ENCODE measurements at regions not wholly inside any gene's neighbourhood (a gene's known extent, or its start where the extent isn't known, plus 50 kb on each side); places are given as distances from the start of the nearest gene placed in this dataset.

- Histone ChIP-seq H3K4me3 (no peak overlapping the region), H3K36me3 (ENCODE audit: low read depth) (no peaks in the 10 kb centered on the region), H3K4me1 (ENCODE audit: low read depth) (no peaks in the 10 kb centered on the region), H3K9me3 (no peaks in the 10 kb centered on the region)
- intact Hi-C loops (cut with DNase I, micrococcal nuclease), result no loop called here
- TF ChIP-seq, protein P1, sequence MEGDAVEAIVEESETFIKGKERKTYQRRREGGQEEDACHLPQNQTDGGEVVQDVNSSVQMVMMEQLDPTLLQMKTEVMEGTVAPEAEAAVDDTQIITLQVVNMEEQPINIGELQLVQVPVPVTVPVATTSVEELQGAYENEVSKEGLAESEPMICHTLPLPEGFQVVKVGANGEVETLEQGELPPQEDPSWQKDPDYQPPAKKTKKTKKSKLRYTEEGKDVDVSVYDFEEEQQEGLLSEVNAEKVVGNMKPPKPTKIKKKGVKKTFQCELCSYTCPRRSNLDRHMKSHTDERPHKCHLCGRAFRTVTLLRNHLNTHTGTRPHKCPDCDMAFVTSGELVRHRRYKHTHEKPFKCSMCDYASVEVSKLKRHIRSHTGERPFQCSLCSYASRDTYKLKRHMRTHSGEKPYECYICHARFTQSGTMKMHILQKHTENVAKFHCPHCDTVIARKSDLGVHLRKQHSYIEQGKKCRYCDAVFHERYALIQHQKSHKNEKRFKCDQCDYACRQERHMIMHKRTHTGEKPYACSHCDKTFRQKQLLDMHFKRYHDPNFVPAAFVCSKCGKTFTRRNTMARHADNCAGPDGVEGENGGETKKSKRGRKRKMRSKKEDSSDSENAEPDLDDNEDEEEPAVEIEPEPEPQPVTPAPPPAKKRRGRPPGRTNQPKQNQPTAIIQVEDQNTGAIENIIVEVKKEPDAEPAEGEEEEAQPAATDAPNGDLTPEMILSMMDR (IDR thresholded peaks at IDR 0.05), result no peak
- no peak for ATAC-seq
- DNase-seq, result no peak
Measured at GRCh38 chr10:59025981-59026765, 150.3 kb upstream of the PHYHIPL start.

DNA sequence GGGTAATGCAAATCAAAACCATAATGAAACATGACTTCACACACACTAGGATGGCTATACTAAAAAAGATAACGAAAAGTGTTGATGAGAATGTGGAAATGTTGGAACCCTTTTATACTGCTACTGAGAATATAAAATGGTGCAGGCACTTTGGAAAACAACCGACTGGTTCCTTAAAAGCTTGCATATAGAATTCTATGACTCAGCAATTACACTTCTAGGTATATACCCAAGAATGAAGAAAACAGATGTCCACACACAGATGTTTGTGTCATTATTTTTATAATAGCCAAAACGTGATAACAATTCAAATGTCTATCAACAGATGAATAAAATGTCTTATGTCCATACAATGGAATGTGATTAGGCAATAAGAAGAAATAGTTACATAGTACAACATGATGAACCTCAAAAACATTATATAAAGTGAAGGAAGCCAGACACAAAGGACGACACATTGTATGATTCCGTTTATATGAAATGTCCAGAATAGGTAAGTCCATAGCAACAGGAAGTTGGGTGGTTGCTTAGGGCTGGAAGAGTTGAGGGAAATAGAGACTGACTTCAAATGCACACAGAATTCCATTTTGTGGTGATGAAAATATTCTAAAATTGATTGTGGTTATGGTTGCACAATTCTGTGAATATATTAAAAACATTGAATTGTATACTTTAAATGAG, 148.3 kb upstream of the PHYHIPL start:
- H3K4me1 ChIP-seq (ENCODE audit: low read depth), result no peaks in the 10 kb centered on the region

GRCh38 chr10:59033622-59034021, 142.8 kb upstream of the PHYHIPL start:
- Histone ChIP-seq H3K9me3 (no peaks in the 10 kb centered on the region), H3K4me3 (no peak overlapping the region)
- intact Hi-C loops (cut with DNase I, micrococcal nuclease), result no loop called here

More for the DNA sequence above, 148.3 kb upstream of the PHYHIPL start:
- H3K4me3 ChIP-seq, result no peak overlapping the region
- TF ChIP-seq, protein P1 (IDR thresholded peaks at IDR 0.05), result no peak
- H3K9me3 ChIP-seq, result no peaks in the 10 kb centered on the region
- intact Hi-C loops (cut with DNase I, micrococcal nuclease), result no loop called here
- H3K36me3 ChIP-seq (ENCODE audit: low read depth), result no peaks in the 10 kb centered on the region
- DNase-seq (no peak), ATAC-seq (no peak)

DNA sequence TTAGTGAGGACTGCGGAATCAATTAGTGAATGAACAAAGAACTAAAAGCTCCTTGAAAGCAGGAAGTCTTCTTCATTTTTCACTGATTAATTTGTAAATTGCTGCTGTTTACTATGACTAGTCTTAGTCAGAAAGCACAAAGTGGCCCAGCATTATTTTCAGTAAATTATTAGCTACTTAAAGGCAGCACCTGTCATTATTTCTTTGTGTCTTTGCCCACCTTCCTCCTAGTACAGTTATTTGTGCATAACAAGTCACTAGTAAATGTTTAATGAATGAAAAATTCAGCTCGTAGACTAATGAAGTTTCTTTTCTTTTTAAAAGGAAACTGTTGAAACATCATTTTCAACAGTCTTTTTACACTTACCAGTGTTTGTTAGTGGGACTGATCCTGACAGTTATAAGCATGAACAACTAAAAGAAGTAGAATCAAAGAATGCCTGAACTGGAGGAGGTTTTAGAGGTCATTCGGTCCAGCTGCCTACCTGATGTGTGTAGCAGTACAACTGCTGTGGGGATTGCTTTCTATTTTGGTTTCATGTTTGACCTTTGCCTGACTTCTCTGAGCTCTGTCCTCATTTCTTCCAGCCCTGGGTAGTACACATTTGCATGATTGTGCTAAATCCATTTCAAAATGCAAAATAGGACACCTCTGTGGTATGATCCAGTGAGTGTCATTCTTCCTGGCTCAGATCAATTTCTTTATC, 140.0 kb upstream of the PHYHIPL start:
- Histone ChIP-seq H3K4me3 (no peak overlapping the region), H3K36me3 (ENCODE audit: low read depth) (no peaks in the 10 kb centered on the region), H3K4me1 (ENCODE audit: low read depth) (no peaks in the 10 kb centered on the region), H3K9me3 (no peaks in the 10 kb centered on the region)
- TF ChIP-seq, protein P1 (IDR thresholded peaks at IDR 0.05), result no peak
- ATAC-seq (no peak), DNase-seq (no peak)
- intact Hi-C loops (cut with DNase I, micrococcal nuclease), result no loop called here

More at GRCh38 chr10:59033622-59034021, 142.8 kb upstream of the PHYHIPL start:
- no peak for ATAC-seq
- no peaks in the 10 kb centered on the region for H3K4me1 ChIP-seq (ENCODE audit: low read depth)
- no peaks in the 10 kb centered on the region for H3K36me3 ChIP-seq (ENCODE audit: low read depth)
- TF ChIP-seq, protein P1 (IDR thresholded peaks at IDR 0.05), result no peak
- no peak for DNase-seq

DNA sequence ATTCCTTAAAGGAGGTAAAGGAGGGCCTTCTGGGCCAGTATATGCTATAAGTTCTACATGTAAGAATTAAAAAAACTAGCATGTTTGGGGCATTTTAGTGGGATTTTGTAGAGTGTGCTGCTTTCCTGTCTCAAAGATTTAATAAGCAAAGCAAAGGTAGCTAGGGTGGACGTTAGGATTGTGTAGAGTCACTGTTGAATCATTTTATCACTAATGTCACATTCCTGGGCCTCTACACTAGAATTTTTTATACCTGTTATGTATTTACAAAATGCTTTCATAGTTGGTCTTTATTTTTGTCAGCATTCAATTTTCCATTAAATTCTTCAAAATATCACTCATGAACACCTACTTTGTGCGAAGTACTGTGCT, 139.4 kb upstream of the PHYHIPL start:
- no peak for DNase-seq
- H3K36me3 ChIP-seq (ENCODE audit: low read depth), result no peaks in the 10 kb centered on the region
- ATAC-seq, result no peak
- H3K9me3 ChIP-seq, result no peaks in the 10 kb centered on the region
- TF ChIP-seq, protein P1 (IDR thresholded peaks at IDR 0.05), result no peak
- intact Hi-C loops (cut with DNase I, micrococcal nuclease), result no loop called here
- no peaks in the 10 kb centered on the region for H3K4me1 ChIP-seq (ENCODE audit: low read depth)
- no peak overlapping the region for H3K4me3 ChIP-seq
